Stomach (tissue), 4 donors: ENCODE measurements at regions not wholly inside any gene's neighbourhood (a gene's known extent, or its start where the extent isn't known, plus 50 kb on each side); places are given as distances from the start of the nearest gene placed in this dataset.

Source experiments
- CTCF ChIP-seq, 7 experiments: fragments of 450-650 bp in 4 of 7; fragments of 200-600 bp in 3 of 7; sonication (generic) in 3 of 7; IDR thresholded peaks; one replicate each; pipeline ENCODE4 v1.5.1; 2016 to 2019; ENCODE audit warnings: antibody characterized with exemption in 7 of 7, control low read depth in 2 of 7, mild to moderate bottlenecking in 1 of 7
- POLR2A ChIP-seq, 4 donors: fragments of 450-650 bp; IDR thresholded peaks; one replicate each; pipeline ENCODE4 v1.6.1; 2016; ENCODE audit warnings: antibody characterized with exemption in 4 of 4, control low read depth in 2 of 4, mild to moderate bottlenecking in 1 of 4, moderate library complexity in 1 of 4
- POLR2AphosphoS5 ChIP-seq, 3 donors: sonication (generic); formaldehyde crosslinking; IDR thresholded peaks; one replicate each; pipeline ENCODE4 v1.6.1; 2016; ENCODE audit warnings: antibody characterized with exemption in 3 of 3

- TF ChIP-seq POLR2A (IDR thresholded peaks at IDR 0.05) (no peak), CTCF (IDR thresholded peaks at IDR 0.05) (no peak), POLR2AphosphoS5 (IDR thresholded peaks at IDR 0.05) (no peak)
Measured at GRCh38 chr3:72022027-72022426, 237.1 kb upstream of the PROK2 start.
